ENCODE measurements at regions not wholly inside any gene's neighbourhood (a gene's known extent, or its start where the extent isn't known, plus 50 kb on each side); places are given as distances from the start of the nearest gene placed in this dataset.

GRCh38 chr3:178079966-178080365 is 456.3 kb upstream of the KCNMB2 start:
- no peak for TF ChIP-seq CTCF (conservative IDR thresholded peaks at IDR 0.05; ENCODE audit: low read length)
- no peak for DNase-seq (ENCODE audit: low read depth)

GRCh38 chr3:178082326-178082906 is 453.8 kb upstream of the KCNMB2 start:
- no peak for DNase-seq (ENCODE audit: low read depth)
- no peak overlapping the region for H3K4me3 ChIP-seq (ENCODE audit: low read length)
- TF ChIP-seq CTCF (conservative IDR thresholded peaks at IDR 0.05; ENCODE audit: low read length), result no peak

More at GRCh38 chr3:178079966-178080365, 456.3 kb upstream of the KCNMB2 start:
- H3K4me3 ChIP-seq (ENCODE audit: low read length), result no peak overlapping the region

GRCh38 chr3:178083906-178084866 is 452.1 kb upstream of the KCNMB2 start:
- no peak overlapping the region for H3K4me3 ChIP-seq (ENCODE audit: low read length)
- no peak for DNase-seq (ENCODE audit: low read depth)
- peak; percentile 64 for TF ChIP-seq CTCF (conservative IDR thresholded peaks at IDR 0.05; ENCODE audit: low read length)

- peak; percentile 88 for DNase-seq (ENCODE audit: low read depth)
- no peak overlapping the region for H3K4me3 ChIP-seq (ENCODE audit: low read length)
- TF ChIP-seq CTCF (conservative IDR thresholded peaks at IDR 0.05; ENCODE audit: low read length), result no peak
Measured at GRCh38 chr3:178084938-178085816, 451.1 kb upstream of the KCNMB2 start.

- H3K4me3 ChIP-seq (ENCODE audit: low read length), result no peak overlapping the region
- no peak for DNase-seq (ENCODE audit: low read depth)
- no peak for TF ChIP-seq CTCF (conservative IDR thresholded peaks at IDR 0.05; ENCODE audit: low read length)
Measured at GRCh38 chr3:178085817-178086123, 450.5 kb upstream of the KCNMB2 start.

GRCh38 chr3:178086144-178086825 is 450.0 kb upstream of the KCNMB2 start:
- DNase-seq (ENCODE audit: low read depth), result no peak
- H3K4me3 ChIP-seq (ENCODE audit: low read length), result no peak overlapping the region
- TF ChIP-seq CTCF (conservative IDR thresholded peaks at IDR 0.05; ENCODE audit: low read length), result no peak

Measured in AG10803 (cell line).